H9 (cell line): ENCODE measurements at regions not wholly inside any gene's neighbourhood (a gene's known extent, or its start where the extent isn't known, plus 50 kb on each side); places are given as distances from the start of the nearest gene placed in this dataset.

Experiments used
- DNase-seq: peaks from one replicate; pipeline ENCODE4 v3.0.0-alpha.2; 2017
- H2AFZ ChIP-seq: one replicate; pipeline ENCODE4 v1.6.1; 2013; ENCODE audit warnings: mild to moderate bottlenecking, low read length, control low read depth, moderate library complexity
- H2AK5ac ChIP-seq: 2 replicates; pipeline ENCODE4 v1.6.1; 2013; ENCODE audit warnings: low read length, control low read depth, mixed read lengths; ENCODE audit not compliant: insufficient read length
- H2BK120ac ChIP-seq: one replicate; pipeline ENCODE4 v1.6.1; 2013; ENCODE audit warnings: low read depth, mild to moderate bottlenecking, low read length, control low read depth, inconsistent platforms; ENCODE audit not compliant: poor library complexity, severe bottlenecking
- H2BK12ac ChIP-seq: 2 replicates; pipeline ENCODE4 v1.6.1; 2013; ENCODE audit warnings: low read length, control low read depth, mixed read lengths, low read depth; ENCODE audit not compliant: insufficient read length
- H2BK15ac ChIP-seq: 2 replicates; pipeline ENCODE4 v1.6.1; 2013; ENCODE audit warnings: low read depth, low read length, control low read depth
- H2BK20ac ChIP-seq: one replicate; pipeline ENCODE4 v1.6.1; 2013; ENCODE audit warnings: low read depth, mild to moderate bottlenecking, low read length, control low read depth, inconsistent platforms; ENCODE audit not compliant: poor library complexity, severe bottlenecking
- H2BK5ac ChIP-seq: 2 replicates; pipeline ENCODE4 v1.6.1; 2013; ENCODE audit warnings: low read length, control low read depth, mixed read lengths; ENCODE audit not compliant: insufficient read length
- H3K14ac ChIP-seq: 2 replicates; pipeline ENCODE4 v1.6.1; 2013; ENCODE audit warnings: low read length, control low read depth; ENCODE audit not compliant: insufficient read depth
- H3K18ac ChIP-seq: 2 replicates; pipeline ENCODE4 v1.6.1; 2013; ENCODE audit warnings: low read depth, mild to moderate bottlenecking, mixed read lengths, low read length, control low read depth; ENCODE audit not compliant: insufficient read length
- H3K23ac ChIP-seq: 2 replicates; pipeline ENCODE4 v1.6.1; 2013; ENCODE audit warnings: low read length, control low read depth, mixed read lengths, low read depth; ENCODE audit not compliant: insufficient read length
- H3K23me2 ChIP-seq: 2 replicates; pipeline ENCODE4 v1.6.1; 2013; ENCODE audit warnings: low read depth, mild to moderate bottlenecking, mixed read lengths, low read length, control low read depth; ENCODE audit not compliant: insufficient read length, poor library complexity, severe bottlenecking
- H3K27ac ChIP-seq: 2 replicates; pipeline ENCODE4 v1.5.1; 2013; ENCODE audit warnings: low read length, control low read depth, mixed read lengths, low read depth; ENCODE audit not compliant: insufficient read length
- H3K27me3 ChIP-seq: 2 replicates; pipeline ENCODE4 v1.6.1; 2013; ENCODE audit warnings: low read length, control low read depth, inconsistent platforms; ENCODE audit not compliant: insufficient read depth
- H3K4ac ChIP-seq: 2 replicates; pipeline ENCODE4 v1.6.1; 2013; ENCODE audit warnings: low read depth, mild to moderate bottlenecking, control low read depth, inconsistent platforms, low read length, moderate library complexity
- H3K4me1 ChIP-seq: 2 replicates; pipeline ENCODE4 v1.6.1; 2013; ENCODE audit warnings: low read length, control low read depth, inconsistent platforms; ENCODE audit not compliant: insufficient read depth
- H3K4me2 ChIP-seq: 2 replicates; pipeline ENCODE4 v1.6.1; 2013; ENCODE audit warnings: low read length, control low read depth, mixed read lengths; ENCODE audit not compliant: insufficient read length, insufficient read depth
- H3K56ac ChIP-seq: 2 replicates; pipeline ENCODE4 v1.6.1; 2013; ENCODE audit warnings: low read depth, mild to moderate bottlenecking, mixed read lengths, low read length, control low read depth; ENCODE audit not compliant: insufficient read length
- H3K79me1 ChIP-seq: 2 replicates; pipeline ENCODE4 v1.6.1; 2013; ENCODE audit warnings: low read depth, mild to moderate bottlenecking, moderate library complexity, low read length, control low read depth, inconsistent platforms; ENCODE audit not compliant: insufficient read depth, poor library complexity, severe bottlenecking
- H3K79me2 ChIP-seq: 2 replicates; pipeline ENCODE4 v1.6.1; 2013; ENCODE audit warnings: low read length, control low read depth, inconsistent platforms; ENCODE audit not compliant: insufficient read depth
- H3K9ac ChIP-seq: 2 replicates; pipeline ENCODE4 v1.6.1; 2013; ENCODE audit warnings: low read length, control low read depth, mixed read lengths; ENCODE audit not compliant: insufficient read length; ENCODE audit errors: extremely low read depth
- H3K9me3 ChIP-seq: one replicate; pipeline ENCODE4 v1.6.1; 2013; ENCODE audit warnings: low read depth, low read length, inconsistent platforms; ENCODE audit not compliant: control insufficient read depth
- H3T11ph ChIP-seq: one replicate; pipeline ENCODE4 v1.6.1; 2013; ENCODE audit warnings: mild to moderate bottlenecking, low read length, control low read depth, inconsistent platforms
- H4K20me1 ChIP-seq: one replicate; pipeline ENCODE4 v1.6.1; 2013; ENCODE audit not compliant: control insufficient read depth, insufficient read length, insufficient read depth
- H4K5ac ChIP-seq: 2 replicates; pipeline ENCODE4 v1.6.1; 2013; ENCODE audit warnings: low read depth, mild to moderate bottlenecking, mixed read lengths, low read length, control low read depth; ENCODE audit not compliant: insufficient read length
- H4K8ac ChIP-seq: replicated peaks from 2 replicates; pipeline ENCODE4 v1.6.1; 2013; ENCODE audit warnings: low read length, control low read depth, mixed read lengths, low read depth; ENCODE audit not compliant: insufficient read length
- H4K91ac ChIP-seq: 2 replicates; pipeline ENCODE4 v1.6.1; 2013; ENCODE audit warnings: low read depth, mild to moderate bottlenecking, moderate library complexity, mixed read lengths, low read length, control low read depth; ENCODE audit not compliant: insufficient read length
- H3K27ac Mint-ChIP-seq, 3 experiments: 2 replicates in 2 of 3; 3 replicates in 1 of 3; pipeline ENCODE4 v1.8.0; 2020 to 2021; ENCODE audit warnings: mixed read lengths in 3 of 3, mild to moderate bottlenecking in 1 of 3, moderate library complexity in 1 of 3
- H3K27me3 Mint-ChIP-seq: 2 replicates; pipeline ENCODE4 v1.8.0; 2021; ENCODE audit warnings: low read depth, mild to moderate bottlenecking, moderate library complexity, mixed read lengths
- H3K36me3 Mint-ChIP-seq, 3 experiments: 2 replicates in 2 of 3; 3 replicates in 1 of 3; pipeline ENCODE4 v1.8.0; 2020 to 2021; ENCODE audit warnings: low read depth in 3 of 3, mixed read lengths in 3 of 3; ENCODE audit not compliant: insufficient read depth in 1 of 3
- H3K4me1 Mint-ChIP-seq, 2 experiments: 2 replicates each; pipeline ENCODE4 v1.8.0; 2020; ENCODE audit warnings: mixed read lengths in 2 of 2
- H3K4me3 Mint-ChIP-seq, 2 experiments: 2 replicates in 1 of 2; 3 replicates in 1 of 2; pipeline ENCODE4 v1.8.0; 2020 to 2021; ENCODE audit warnings: mild to moderate bottlenecking in 2 of 2, mixed read lengths in 2 of 2, moderate library complexity in 1 of 2
- H3K9me3 Mint-ChIP-seq, 2 experiments: 2 replicates in 1 of 2; 3 replicates in 1 of 2; pipeline ENCODE4 v1.8.0; 2020; ENCODE audit warnings: mild to moderate bottlenecking in 2 of 2, mixed read lengths in 2 of 2, moderate library complexity in 1 of 2
- CTCF ChIP-seq: fragments of 200-600 bp; sonication (generic); conservative IDR thresholded peaks from 3 replicates; pipeline ENCODE4 v1.8.0; 2021; ENCODE audit warnings: antibody characterized with exemption, mild to moderate bottlenecking
- WGBS: extraction: QIAGEN DNeasy Blood & Tissue Kit; methylation state at CpG from one replicate; pipeline ENCODE4 v1.1.7; 2013; ENCODE audit warnings: missing lambda C conversion rate, low lambda C conversion rate, mixed read lengths; ENCODE audit not compliant: insufficient read length; ENCODE audit errors: extremely low coverage; 5-methylcytosine and 5-hydroxymethylcytosine counted together

GRCh38 chr13:89955773-89956172 is 1391.7 kb upstream of the MIR17HG start:
- no peak overlapping the region for H2AFZ ChIP-seq
- H2BK20ac ChIP-seq = no peak overlapping the region
- no peak overlapping the region for H2BK12ac ChIP-seq
- H4K8ac ChIP-seq = no peak overlapping the region
- no peak for TF ChIP-seq CTCF
- no peaks in the 10 kb centered on the region for H3K79me1 ChIP-seq
- H3K4me1 ChIP-seq = no peaks in the 10 kb centered on the region
- no peaks in the 10 kb centered on the region for H3K27me3 Mint-ChIP-seq
- no peaks in the 10 kb centered on the region for H3K23me2 ChIP-seq
- no peak overlapping the region for H4K5ac ChIP-seq
- peaks cover 0 to 6% (median 0%) of the 10 kb centered on the region in 3 experiments; a peak in 3 of 7 replicates for H3K36me3 Mint-ChIP-seq
- no peak overlapping the region for H3K56ac ChIP-seq
- H2AK5ac ChIP-seq = no peak overlapping the region
- no peaks in the 10 kb centered on the region for H3K27me3 ChIP-seq
- H2BK120ac ChIP-seq = no peak overlapping the region
- no peak overlapping the region for H3K4me2 ChIP-seq
- no peak overlapping the region for H3K27ac ChIP-seq
- H3K4me1 Mint-ChIP-seq = no peaks in the 10 kb centered on the region
- no peak for DNase-seq
- no peak overlapping the region for H2BK15ac ChIP-seq
- H3K14ac ChIP-seq = no peak overlapping the region
- no peak overlapping the region for H2BK5ac ChIP-seq
- H3K18ac ChIP-seq = no peak overlapping the region
- peaks cover 4 to 6% of the 10 kb centered on the region in 2 experiments; a peak in 3 of 5 replicates for H3K9me3 Mint-ChIP-seq
- no peaks in the 10 kb centered on the region for H3K9me3 ChIP-seq
- H3K27ac Mint-ChIP-seq = no peak overlapping the region
- H3K4me3 Mint-ChIP-seq = no peak overlapping the region
- H3T11ph ChIP-seq = no peak overlapping the region
- H3K9ac ChIP-seq = no peak overlapping the region
- WGBS = no CpG with 5 or more reads among the region's 1 CpG
- no peak overlapping the region for H3K23ac ChIP-seq
- no peaks in the 10 kb centered on the region for H4K20me1 ChIP-seq
- no peak overlapping the region for H4K91ac ChIP-seq
- no peak overlapping the region for H3K4ac ChIP-seq
- H3K79me2 ChIP-seq = no peaks in the 10 kb centered on the region
